GM19328 (cell line): ENCODE measurements at regions not wholly inside any gene's neighbourhood (a gene's known extent, or its start where the extent isn't known, plus 50 kb on each side); places are given as distances from the start of the nearest gene placed in this dataset.

Experiments used
- ATAC-seq: cut with Tn5 transposase; IDR thresholded peaks from one replicate; pipeline ENCODE4 v1.9.1; 2021; ENCODE audit warnings: mild to moderate bottlenecking, moderate library complexity; ENCODE audit not compliant: unreplicated experiment

GRCh38 chr5:62000646-62001045 lies 305.4 kb upstream of the KIF2A start:
- no peak for ATAC-seq

- no peak for ATAC-seq
Observed at GRCh38 chr5:62001640-62002039, 304.4 kb upstream of the KIF2A start.

- ATAC-seq: no peak
Observed at GRCh38 chr5:62002436-62002835, 303.6 kb upstream of the KIF2A start.

GRCh38 chr5:62005551-62005950 lies 300.5 kb upstream of the KIF2A start:
- ATAC-seq: no peak

GRCh38 chr5:62007457-62007856 lies 298.5 kb upstream of the KIF2A start:
- no peak for ATAC-seq

- no peak for ATAC-seq
Observed at GRCh38 chr5:62011089-62011664, 294.8 kb upstream of the KIF2A start.

- ATAC-seq: no peak
Observed at GRCh38 chr5:62017092-62017491, 288.9 kb upstream of the KIF2A start.

GRCh38 chr5:62029303-62029702 lies 276.7 kb upstream of the KIF2A start:
- ATAC-seq: no peak

GRCh38 chr5:62030326-62030725 lies 275.7 kb upstream of the KIF2A start:
- ATAC-seq: no peak

GRCh38 chr5:62038024-62038423 lies 268.0 kb upstream of the KIF2A start:
- no peak for ATAC-seq

- no peak for ATAC-seq
Observed at GRCh38 chr5:62041156-62041756, 264.8 kb upstream of the KIF2A start.

- ATAC-seq: no peak
Observed at GRCh38 chr5:62042007-62042406, 264.0 kb upstream of the KIF2A start.

- no peak for ATAC-seq
Observed at GRCh38 chr5:62043289-62044280, 262.4 kb upstream of the KIF2A start.

- no peak for ATAC-seq
Observed at GRCh38 chr5:62044989-62045388, 261.0 kb upstream of the KIF2A start.

GRCh38 chr5:62046191-62046590 lies 259.8 kb upstream of the KIF2A start:
- no peak for ATAC-seq

- no peak for ATAC-seq
Observed at GRCh38 chr5:62051747-62052146, 254.3 kb upstream of the KIF2A start.

- ATAC-seq: no peak
Observed at GRCh38 chr5:62059960-62060359, 246.0 kb upstream of the KIF2A start.

- no peak for ATAC-seq
Observed at GRCh38 chr5:62065050-62065449, 241.0 kb upstream of the KIF2A start.

- ATAC-seq: no peak
Observed at GRCh38 chr5:62066761-62067277, 239.2 kb upstream of the KIF2A start.

GRCh38 chr5:62068554-62068953 lies 237.5 kb upstream of the KIF2A start:
- no peak for ATAC-seq

GRCh38 chr5:62077387-62077786 lies 228.6 kb upstream of the KIF2A start:
- ATAC-seq: no peak
